Heart right ventricle (tissue), 16 donors: ENCODE measurements at regions not wholly inside any gene's neighbourhood (a gene's known extent, or its start where the extent isn't known, plus 50 kb on each side); places are given as distances from the start of the nearest gene placed in this dataset.
"Not testable (repeated sequence)": the region's sequence is repeated elsewhere in the genome, so short reads cannot be mapped to it uniquely, and the experiment has no call there.

Source experiments
- ATAC-seq, 8 donors: fragments of 200-7000 bp; cut with Tn5 transposase; one replicate each; pipeline ENCODE4 v1.9.1; 2020; ENCODE audit warnings: mild to moderate bottlenecking in 8 of 8, moderate library complexity in 8 of 8, moderate number of reproducible peaks in 1 of 8
- DNase-seq, 2 donors: peaks; one replicate each; pipeline ENCODE4 v3.0.0-alpha.2; 2020
- H3K27ac ChIP-seq, 10 donors: fragments of 200-600 bp; sonication (generic) in 2 of 10; one replicate each; pipeline versions ENCODE4 v1.5.0 to v1.8.0; 2020 to 2022; ENCODE audit warnings: mild to moderate bottlenecking in 3 of 10
- H3K27me3 ChIP-seq, 7 donors: fragments of 200-600 bp; one replicate each; pipeline ENCODE4 v1.8.0; 2021 to 2022; ENCODE audit warnings: mild to moderate bottlenecking in 2 of 7
- H3K36me3 ChIP-seq, 9 donors: fragments of 200-600 bp; sonication (generic) in 1 of 9; one replicate each; pipeline versions ENCODE4 v1.5.0 to v1.8.0; 2020 to 2022; ENCODE audit warnings: mild to moderate bottlenecking in 2 of 9
- H3K4me1 ChIP-seq, 9 donors: fragments of 200-600 bp; sonication (generic) in 1 of 9; one replicate each; pipeline versions ENCODE4 v1.5.0 to v1.8.0; 2020 to 2022; ENCODE audit warnings: mild to moderate bottlenecking in 4 of 9
- H3K4me3 ChIP-seq, 10 donors: fragments of 200-600 bp; sonication (generic) in 2 of 10; one replicate each; pipeline versions ENCODE4 v1.5.0 to v1.8.0; 2020 to 2022; ENCODE audit warnings: mild to moderate bottlenecking in 7 of 10, moderate library complexity in 2 of 10
- H3K9me3 ChIP-seq, 11 donors: fragments of 200-600 bp in 10 of 11; sonication (generic) in 2 of 11; one replicate each; pipeline versions ENCODE4 v1.5.0 to v1.8.0; 2013 to 2022; ENCODE audit warnings: mild to moderate bottlenecking in 2 of 11, control low read depth in 1 of 11, moderate library complexity in 1 of 11
- WGBS, 2 donors: extraction: QIAGEN DNeasy Blood & Tissue Kit; methylation state at CpG; one replicate each; pipeline ENCODE4 v1.1.7; 2013; ENCODE audit warnings: inconsistent platforms in 1 of 2; 5-methylcytosine and 5-hydroxymethylcytosine counted together
- intact Hi-C, 10 donors: fragments of 100-400 bp; cut with DNase I; formaldehyde crosslinking; loops; one replicate each; pipeline versions ENCODE4 v1.11.1 to v1.14.2; 2022
- TF ChIP-seq, protein P1 (sequence below), 9 donors: fragments of 200-600 bp; sonication (generic) in 2 of 9; IDR thresholded peaks; one replicate each; pipeline versions ENCODE4 v1.5.0 to v1.8.0; 2021 to 2022; ENCODE audit warnings: antibody characterized with exemption in 9 of 9, mild to moderate bottlenecking in 5 of 9, moderate library complexity in 1 of 9
- donor health status: Arrhythmogenic right ventricular cardiomyopathy.
- donor health status: ischemic (EF 13 %, LVEDD 7.1; RV severe dilation, severe dysfunction).
- donor health status: healthy with polysubstance abuse.
- donor health status: DM: no; HTN: yes; CAD: no.
- donor health status: DM: no; HTN: no; CAD: no.
- donor health status: ischemic (EF 25% LVEDD 6.9; RV normal size, moderate dysfunction).
- donor health status: ischemic (EF 25% LVEDD 5.7; RV mildly dilated, moderate dysfunction).
- donor health status: healthy.
- donor health status: DM: yes; HTN: yes; CAD: no.
- donor health status: Ischemic cardiomyopathy.
- donor health status: ischemic (EF 35%, LVEDD 5.7; RV mildly dilated, moderate dysfunction).
- donor health status: nonischemic (EF 11% LVEDD 7.7; RV severe dilation, severe dysfunction).
- donor health status: DM: yes; HTN: yes; CAD: no.
- donor health status: PGD.
- donor health status: ischemic (EF 29% LVEDD 5.4; RV normal size, mild dysfunction).
- donor health status: nonischemic (EF 23%, LVEDD 6.1; RV moderate dilation, normal function).

DNA sequence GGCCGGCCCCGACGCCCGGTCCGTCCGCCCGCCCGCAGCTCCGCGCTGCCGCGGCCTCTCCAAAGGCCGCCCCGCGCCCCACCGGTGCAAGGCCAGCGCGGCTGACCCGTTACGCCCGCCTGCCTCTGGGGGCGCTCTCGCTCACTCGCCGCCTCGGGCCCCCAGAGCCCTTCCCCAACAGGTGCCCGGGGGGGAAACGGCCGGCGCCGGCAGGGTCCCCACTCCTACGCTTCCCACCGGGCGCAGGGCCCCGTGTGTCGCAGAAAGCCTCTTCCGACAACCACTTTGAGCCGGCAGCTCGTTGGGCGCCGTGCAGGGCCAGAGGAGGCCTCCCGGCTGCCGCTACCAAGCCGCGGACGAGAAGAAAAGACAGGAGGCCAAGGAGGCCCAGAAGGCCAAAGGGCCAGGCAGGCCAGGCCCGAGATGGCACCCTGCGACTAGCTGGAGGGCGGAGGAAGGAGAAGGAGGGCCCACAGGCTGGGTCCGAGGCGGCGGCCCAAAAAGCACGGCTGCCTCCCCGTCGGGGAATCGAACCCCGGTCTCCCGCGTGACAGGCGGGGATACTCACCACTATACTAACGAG is 64.9 kb upstream of the FCGR2A start:
- intact Hi-C loops, result no loop called here
- Histone ChIP-seq H3K4me1 (peaks cover 0 to 10% (median 6%) of the 10 kb centered on the region in 9 donors), H3K27ac (peak overlapping the region in 6 of 10 donors; percentile 4 to 74 (median 52)), H3K4me3 (peak overlapping the region; percentile 54 to 79 (median 69)), H3K27me3 (peaks cover 4 to 55% (median 45%) of the 10 kb centered on the region in 7 donors), H3K36me3 (no peaks in the 10 kb centered on the region), H3K9me3 (peaks cover 0 to 4% (median 0%) of the 10 kb centered on the region in 11 donors)
- peak; percentile 42 to 62 for DNase-seq
- TF ChIP-seq, protein P1, sequence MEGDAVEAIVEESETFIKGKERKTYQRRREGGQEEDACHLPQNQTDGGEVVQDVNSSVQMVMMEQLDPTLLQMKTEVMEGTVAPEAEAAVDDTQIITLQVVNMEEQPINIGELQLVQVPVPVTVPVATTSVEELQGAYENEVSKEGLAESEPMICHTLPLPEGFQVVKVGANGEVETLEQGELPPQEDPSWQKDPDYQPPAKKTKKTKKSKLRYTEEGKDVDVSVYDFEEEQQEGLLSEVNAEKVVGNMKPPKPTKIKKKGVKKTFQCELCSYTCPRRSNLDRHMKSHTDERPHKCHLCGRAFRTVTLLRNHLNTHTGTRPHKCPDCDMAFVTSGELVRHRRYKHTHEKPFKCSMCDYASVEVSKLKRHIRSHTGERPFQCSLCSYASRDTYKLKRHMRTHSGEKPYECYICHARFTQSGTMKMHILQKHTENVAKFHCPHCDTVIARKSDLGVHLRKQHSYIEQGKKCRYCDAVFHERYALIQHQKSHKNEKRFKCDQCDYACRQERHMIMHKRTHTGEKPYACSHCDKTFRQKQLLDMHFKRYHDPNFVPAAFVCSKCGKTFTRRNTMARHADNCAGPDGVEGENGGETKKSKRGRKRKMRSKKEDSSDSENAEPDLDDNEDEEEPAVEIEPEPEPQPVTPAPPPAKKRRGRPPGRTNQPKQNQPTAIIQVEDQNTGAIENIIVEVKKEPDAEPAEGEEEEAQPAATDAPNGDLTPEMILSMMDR (IDR thresholded peaks at IDR 0.05), result peak; percentile 34 to 69 (median 64)
- WGBS, 2 donors, result 0% methylated on average over 37 to 55 of the region's 61 CpGs
- ATAC-seq, result peak; percentile 11 to 48 (median 30)

DNA sequence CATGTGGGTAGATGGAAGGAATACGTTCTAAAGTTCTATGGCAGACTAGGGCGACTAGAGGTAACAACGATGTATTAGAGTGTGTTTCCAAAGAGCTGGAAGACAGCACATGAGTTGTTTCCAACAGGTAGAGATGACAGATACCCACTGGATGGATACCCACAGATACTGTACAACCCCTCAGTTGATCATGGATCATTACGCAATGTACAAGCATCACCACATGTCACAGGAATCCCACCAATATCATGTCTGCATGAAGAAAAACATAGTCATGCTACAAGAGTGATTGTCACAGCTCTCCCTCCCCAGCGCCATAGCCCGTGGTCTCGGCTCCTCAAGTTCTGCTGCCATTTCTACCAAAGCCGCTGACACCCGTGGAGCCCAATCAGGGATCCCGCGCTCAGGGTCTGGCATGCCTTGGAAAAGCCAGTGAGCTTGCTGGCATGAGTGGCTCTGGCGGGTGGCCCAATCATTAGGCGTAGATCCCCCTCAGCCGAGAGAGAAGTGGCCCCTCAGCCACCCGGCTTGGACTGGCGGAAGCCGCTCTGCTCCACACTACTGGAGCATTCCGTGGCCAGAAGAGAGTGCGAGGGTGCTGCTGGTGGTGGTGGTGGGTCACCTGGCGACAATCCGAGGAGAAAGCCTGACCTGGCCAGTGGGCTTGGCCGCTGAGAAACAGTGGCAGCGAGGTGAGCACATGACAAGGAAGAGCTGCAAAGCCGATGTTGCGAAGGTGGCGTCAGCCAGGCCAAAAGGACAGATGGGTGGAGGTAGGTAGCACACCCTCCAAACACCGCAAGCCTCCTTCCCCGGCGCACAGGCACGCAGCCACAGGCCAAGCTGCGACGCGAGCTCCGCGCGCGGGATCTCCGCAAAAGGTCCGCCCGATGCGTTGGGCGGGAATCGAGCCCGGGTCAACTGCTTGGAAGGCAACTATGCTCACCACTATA is 65.7 kb upstream of the FCGR2A start:
- H3K4me1 ChIP-seq, result peaks cover 0 to 10% (median 6%) of the 10 kb centered on the region in 9 donors
- DNase-seq (no peak), ATAC-seq (no peak)
- H3K4me3 ChIP-seq, result peak overlapping the region in 8 of 10 donors; percentile 36 to 79 (median 70)
- WGBS, 2 donors, result 20 to 32% methylated on average over 44 of the region's 44 CpGs
- TF ChIP-seq, protein P1 (IDR thresholded peaks at IDR 0.05), result no peak
- H3K36me3 ChIP-seq, result no peaks in the 10 kb centered on the region
- H3K27ac ChIP-seq, result no peak overlapping the region
- intact Hi-C loops, result no loop called here
- peaks cover 0 to 58% (median 41%) of the 10 kb centered on the region in 7 donors for H3K27me3 ChIP-seq
- no peaks in the 10 kb centered on the region for H3K9me3 ChIP-seq

DNA sequence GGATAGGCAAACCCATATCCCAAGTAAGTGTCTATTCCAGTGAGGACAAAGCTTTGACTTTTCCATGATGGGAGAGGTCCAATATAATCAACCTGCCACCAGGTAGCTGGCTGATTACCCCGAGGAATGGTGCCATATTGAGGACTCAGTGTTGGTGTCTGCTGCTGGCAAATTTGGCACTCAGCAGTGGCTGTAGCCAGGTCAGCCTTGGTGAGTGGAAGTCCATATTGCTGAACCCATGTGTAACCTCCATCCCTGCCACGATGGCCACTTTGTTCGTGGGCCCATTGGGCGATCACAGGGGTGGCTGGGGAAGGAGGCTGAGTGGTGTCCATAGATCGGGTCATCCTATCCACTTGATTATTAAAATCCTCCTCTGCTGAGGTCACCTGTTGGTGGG is 65.5 kb upstream of the CFAP126 start:
- 88 to 89% methylated on average over 5 of the region's 5 CpGs for WGBS, 2 donors
- H3K4me1 ChIP-seq, ATAC-seq, H3K9me3 ChIP-seq, intact Hi-C loops, H3K36me3 ChIP-seq, DNase-seq, H3K4me3 ChIP-seq, H3K27ac ChIP-seq: not testable (repeated sequence)
- peaks cover 0 to 64% (median 26%) of the 10 kb centered on the region in 7 donors for H3K27me3 ChIP-seq

DNA sequence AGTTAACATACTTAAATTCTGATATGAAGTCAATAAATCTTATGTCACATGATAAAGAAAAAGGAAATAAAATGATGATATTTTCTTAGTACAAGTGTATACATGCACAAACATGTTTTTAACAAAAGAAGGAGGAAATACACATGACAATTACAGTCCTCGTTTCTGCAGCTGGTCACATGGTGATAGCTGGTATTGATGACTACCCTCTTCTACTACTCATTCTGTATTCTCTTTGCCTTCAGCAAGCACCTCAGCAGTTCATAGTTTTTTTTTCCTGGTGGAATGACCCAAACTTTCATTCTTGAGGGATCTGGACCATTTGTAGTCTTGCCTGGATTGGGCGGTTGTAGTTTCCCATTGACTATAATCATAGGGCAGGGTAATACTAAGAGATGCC is 64.4 kb upstream of the CFAP126 start:
- Histone ChIP-seq H3K27me3 (peaks cover 0 to 64% (median 28%) of the 10 kb centered on the region in 7 donors), H3K4me1 (no peaks in the 10 kb centered on the region), H3K36me3 (no peaks in the 10 kb centered on the region), H3K9me3 (no peaks in the 10 kb centered on the region), H3K4me3 (no peak overlapping the region), H3K27ac (no peak overlapping the region)
- ATAC-seq (no peak), DNase-seq (no peak)
- TF ChIP-seq, protein P1 (IDR thresholded peaks at IDR 0.05), result no peak
- 81 to 88% methylated on average over 2 of the region's 2 CpGs for WGBS, 2 donors
- intact Hi-C loops, result no loop called here
